ENCODE measurements at regions not wholly inside any gene's neighbourhood (a gene's known extent, or its start where the extent isn't known, plus 50 kb on each side); places are given as distances from the start of the nearest gene placed in this dataset.

- H4K20me1 ChIP-seq (ENCODE audit: insufficient read depth), result no peaks in the 10 kb centered on the region
- no peak overlapping the region for H3K4me3 ChIP-seq (IDR thresholded peaks at IDR 0.05; ENCODE audit: insufficient read depth, low read depth, low read length)
- no peaks in the 10 kb centered on the region for H3K36me3 ChIP-seq (ENCODE audit: insufficient read depth)
- H3K4me2 ChIP-seq, result no peak overlapping the region
- no peaks in the 10 kb centered on the region for H3K27me3 ChIP-seq (ENCODE audit: insufficient read depth, low read depth)
- H3K4me1 ChIP-seq (ENCODE audit: low read depth, poor library complexity, severe bottlenecking), result no peaks in the 10 kb centered on the region
- H3K9ac ChIP-seq, result no peak overlapping the region
- no peak overlapping the region for H2AFZ ChIP-seq (ENCODE audit: low read depth)
- TF ChIP-seq CTCF (conservative IDR thresholded peaks at IDR 0.05; ENCODE audit: low read depth, low read length), result no peak
- no peaks in the 10 kb centered on the region for H3K79me2 ChIP-seq (ENCODE audit: insufficient read depth, low read depth)
- H3K27ac ChIP-seq, result no peak overlapping the region
Measured at GRCh38 chr2:129861666-129862288, 117.7 kb upstream of the RAB6C start.

- Histone ChIP-seq H3K4me3 (IDR thresholded peaks at IDR 0.05; ENCODE audit: insufficient read depth, low read depth, low read length) (no peak overlapping the region), H3K36me3 (ENCODE audit: insufficient read depth) (no peaks in the 10 kb centered on the region), H3K27me3 (ENCODE audit: insufficient read depth, low read depth) (no peaks in the 10 kb centered on the region), H3K9ac (no peak overlapping the region), H3K4me1 (ENCODE audit: low read depth, poor library complexity, severe bottlenecking) (no peaks in the 10 kb centered on the region), H3K4me2 (no peak overlapping the region), H3K79me2 (ENCODE audit: insufficient read depth, low read depth) (no peaks in the 10 kb centered on the region), H2AFZ (ENCODE audit: low read depth) (no peak overlapping the region), H3K27ac (no peak overlapping the region), H4K20me1 (ENCODE audit: insufficient read depth) (no peaks in the 10 kb centered on the region)
- TF ChIP-seq CTCF (conservative IDR thresholded peaks at IDR 0.05; ENCODE audit: low read depth, low read length), result no peak
Measured at GRCh38 chr2:129862668-129863067, 116.8 kb upstream of the RAB6C start.

GRCh38 chr2:129863350-129863749 is 116.1 kb upstream of the RAB6C start:
- Histone ChIP-seq H3K79me2 (ENCODE audit: insufficient read depth, low read depth) (no peaks in the 10 kb centered on the region), H3K4me2 (no peak overlapping the region), H2AFZ (ENCODE audit: low read depth) (no peak overlapping the region), H3K9ac (no peak overlapping the region), H3K27me3 (ENCODE audit: insufficient read depth, low read depth) (no peaks in the 10 kb centered on the region), H4K20me1 (ENCODE audit: insufficient read depth) (no peaks in the 10 kb centered on the region), H3K4me1 (ENCODE audit: low read depth, poor library complexity, severe bottlenecking) (no peaks in the 10 kb centered on the region), H3K4me3 (IDR thresholded peaks at IDR 0.05; ENCODE audit: insufficient read depth, low read depth, low read length) (no peak overlapping the region), H3K36me3 (ENCODE audit: insufficient read depth) (no peaks in the 10 kb centered on the region), H3K27ac (no peak overlapping the region)
- TF ChIP-seq CTCF (conservative IDR thresholded peaks at IDR 0.05; ENCODE audit: low read depth, low read length), result no peak

GRCh38 chr2:129864719-129865118 is 114.7 kb upstream of the RAB6C start:
- Histone ChIP-seq H3K4me1 (ENCODE audit: low read depth, poor library complexity, severe bottlenecking) (no peaks in the 10 kb centered on the region), H4K20me1 (ENCODE audit: insufficient read depth) (no peaks in the 10 kb centered on the region), H3K79me2 (ENCODE audit: insufficient read depth, low read depth) (no peaks in the 10 kb centered on the region), H3K4me3 (IDR thresholded peaks at IDR 0.05; ENCODE audit: insufficient read depth, low read depth, low read length) (no peak overlapping the region), H3K36me3 (ENCODE audit: insufficient read depth) (no peaks in the 10 kb centered on the region), H2AFZ (ENCODE audit: low read depth) (no peak overlapping the region), H3K27me3 (ENCODE audit: insufficient read depth, low read depth) (no peaks in the 10 kb centered on the region), H3K9ac (no peak overlapping the region), H3K27ac (no peak overlapping the region), H3K4me2 (no peak overlapping the region)
- TF ChIP-seq CTCF (conservative IDR thresholded peaks at IDR 0.05; ENCODE audit: low read depth, low read length), result no peak

Data from KMS-11 (cell line).